ENCODE measurements at regions not wholly inside any gene's neighbourhood (a gene's known extent, or its start where the extent isn't known, plus 50 kb on each side); places are given as distances from the start of the nearest gene placed in this dataset.

DNA sequence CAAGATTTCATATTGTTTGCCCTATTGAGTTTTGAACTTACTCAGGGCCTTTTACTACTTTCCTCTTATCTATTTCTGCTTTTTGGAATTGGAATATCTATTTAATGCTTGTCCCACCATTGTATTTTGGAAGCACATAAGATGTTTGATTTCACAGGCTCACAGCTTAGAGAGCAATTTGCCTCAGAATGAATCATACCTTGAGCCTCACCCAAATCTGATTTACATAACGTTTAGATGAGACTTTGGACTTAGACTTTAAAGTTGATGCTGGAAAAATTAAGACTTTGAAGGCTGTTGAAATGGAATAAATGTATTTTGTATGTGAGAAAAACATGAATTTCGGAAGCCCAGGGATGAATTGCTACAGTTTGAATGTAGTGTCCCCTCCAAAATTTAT is 458.9 kb downstream of the CNTN6 start:
- no peak for DNase-seq (ENCODE audit: low spot score)

DNA sequence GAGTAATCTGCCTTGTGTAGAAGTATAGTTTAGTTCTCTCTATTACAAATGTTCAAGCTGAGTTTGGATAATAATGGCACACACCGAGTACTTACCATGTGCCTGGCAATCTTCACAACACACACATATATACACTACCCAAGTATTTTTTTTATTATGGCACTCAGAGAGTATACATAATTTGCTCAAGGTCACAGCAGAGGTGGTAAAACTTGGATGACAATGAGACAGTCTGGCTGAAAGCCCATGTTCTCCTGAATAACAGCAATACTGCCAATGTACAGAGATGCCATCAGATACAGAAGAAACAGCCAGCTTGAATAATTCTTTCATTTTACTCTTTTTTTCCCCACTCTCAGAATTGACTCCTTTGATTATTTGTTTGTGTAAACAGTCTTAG is 460.0 kb downstream of the CNTN6 start:
- DNase-seq (ENCODE audit: low spot score), result no peak

DNA sequence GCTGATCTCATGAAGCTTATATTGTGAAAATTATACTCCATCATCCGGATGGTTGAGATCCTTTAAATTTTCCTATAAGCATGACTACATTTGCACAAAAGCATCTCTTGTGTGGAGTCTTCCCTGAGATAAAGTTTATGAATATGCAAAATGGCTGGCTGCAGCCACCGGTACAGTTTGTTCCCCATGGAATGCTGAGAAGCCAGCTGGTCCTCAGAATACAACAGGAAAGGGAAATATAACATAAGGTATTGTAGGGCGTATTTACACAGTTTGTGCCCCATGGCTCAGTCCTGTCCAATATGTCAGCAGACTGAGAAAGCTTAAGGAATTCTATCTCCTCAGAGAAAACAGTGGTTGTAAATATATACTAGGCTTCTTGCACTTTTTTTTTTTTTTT is 468.6 kb downstream of the CNTN6 start:
- no peak for DNase-seq (ENCODE audit: low spot score)

DNA sequence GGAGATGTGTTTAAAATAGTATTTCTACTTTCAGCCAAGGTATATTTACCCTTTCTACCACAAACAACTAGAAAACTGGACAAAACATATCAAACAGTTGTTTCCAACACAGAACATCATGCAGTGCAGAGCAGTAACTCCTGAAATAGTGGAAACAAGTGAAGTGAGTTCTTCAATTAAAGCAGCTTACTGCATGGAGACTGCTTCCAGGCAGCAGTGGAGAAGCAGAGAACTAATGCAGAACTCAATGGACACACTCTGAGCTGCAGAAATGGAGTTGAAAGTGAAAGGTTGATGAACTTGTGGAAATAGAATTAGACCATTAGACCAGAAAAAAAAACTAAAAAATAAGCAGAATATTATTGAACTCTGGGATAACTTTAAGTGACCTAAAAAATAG is 478.9 kb downstream of the CNTN6 start:
- DNase-seq (ENCODE audit: low spot score), result no peak

DNA sequence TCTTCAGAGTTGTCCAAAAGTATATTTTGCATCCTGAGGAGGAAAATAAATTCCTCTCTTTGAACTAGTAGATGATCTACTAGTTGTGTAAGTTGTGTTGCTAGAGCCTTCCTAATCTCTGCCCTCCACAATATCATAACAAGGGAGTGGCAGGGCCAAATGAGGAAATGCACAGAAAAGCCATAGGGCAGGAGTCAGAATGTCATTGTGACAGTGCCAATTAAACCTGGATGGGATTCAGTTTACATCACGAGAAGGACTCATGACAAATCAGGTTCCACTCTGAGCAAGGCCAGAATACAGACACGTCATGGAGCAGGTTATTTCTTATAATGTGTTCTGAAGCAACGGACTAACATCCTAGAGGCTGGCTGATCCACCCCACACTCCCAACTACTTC is 483.2 kb downstream of the CNTN6 start:
- no peak for DNase-seq (ENCODE audit: low spot score)

DNA sequence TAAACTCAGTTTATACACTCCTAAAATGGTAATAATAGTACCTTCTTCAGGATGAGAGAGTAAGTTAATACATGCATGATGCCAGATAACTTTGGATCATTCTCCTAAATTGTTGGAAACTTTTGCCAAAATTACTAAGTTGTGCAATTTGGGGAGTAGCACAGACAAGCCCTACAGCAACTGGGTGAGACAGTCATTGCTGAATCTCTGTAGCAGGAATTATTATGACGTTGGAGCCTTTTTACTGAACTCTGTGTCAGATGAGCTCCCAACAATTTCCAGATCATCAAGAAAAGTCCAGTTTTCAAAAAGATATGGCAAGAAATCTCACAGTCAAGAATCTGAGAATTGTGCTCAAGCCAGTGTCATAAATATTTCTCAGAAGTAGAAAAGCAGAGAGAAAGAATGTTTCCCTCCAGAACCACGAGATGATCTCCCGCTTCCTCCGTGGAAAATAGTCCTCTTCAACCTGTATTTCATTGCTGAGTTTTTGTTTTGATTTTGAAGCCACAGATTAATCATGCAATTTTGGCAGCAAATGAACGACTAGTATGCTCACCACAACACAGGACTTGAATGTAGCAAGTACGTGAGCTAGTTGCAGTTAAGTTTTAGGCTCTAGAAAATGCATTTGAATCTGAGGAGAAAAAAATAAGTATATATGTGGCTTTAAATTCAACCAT is 485.4 kb downstream of the CNTN6 start:
- DNase-seq (ENCODE audit: low spot score), result no peak

DNA sequence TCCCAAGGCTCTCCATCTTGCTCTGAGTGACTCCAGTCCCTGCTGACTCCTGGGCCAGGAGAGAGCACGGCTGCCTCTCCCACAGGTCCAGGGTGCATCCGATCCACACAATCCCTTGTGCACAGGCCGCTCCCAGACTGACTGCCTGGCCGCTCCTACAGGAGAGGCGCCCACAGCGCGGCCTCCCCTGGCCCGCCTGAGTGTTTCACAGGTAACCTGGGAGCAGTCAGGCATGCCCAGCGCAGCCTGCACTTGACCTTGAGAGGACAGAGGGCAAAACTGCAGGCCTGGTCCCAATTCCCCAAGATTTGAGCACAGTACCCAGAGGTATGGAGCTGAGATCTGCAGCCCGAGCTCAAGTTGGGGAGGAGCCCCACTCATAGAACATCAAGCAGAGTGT is 490.2 kb downstream of the CNTN6 start:
- no peak for DNase-seq (ENCODE audit: low spot score)

DNA sequence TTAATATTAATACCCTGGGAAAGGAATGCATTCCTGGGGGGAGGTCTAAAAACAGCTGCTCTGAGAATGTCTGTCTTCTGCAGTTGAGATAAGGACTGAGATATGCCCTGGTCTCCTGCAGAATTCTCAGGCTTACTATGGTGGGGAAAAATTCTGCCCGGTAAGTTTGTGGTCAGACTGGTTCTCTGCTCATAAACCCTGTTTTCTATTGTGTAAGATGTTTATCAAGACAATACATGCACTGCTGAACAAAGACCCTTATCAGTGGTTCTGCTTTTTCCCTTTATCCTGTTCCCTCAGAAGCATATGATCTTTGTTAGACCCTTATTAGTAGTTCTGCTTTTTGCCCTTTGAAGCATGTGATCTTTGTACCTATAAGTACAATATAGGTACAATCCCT is 494.6 kb downstream of the CNTN6 start:
- DNase-seq (ENCODE audit: low spot score), result no peak

DNA sequence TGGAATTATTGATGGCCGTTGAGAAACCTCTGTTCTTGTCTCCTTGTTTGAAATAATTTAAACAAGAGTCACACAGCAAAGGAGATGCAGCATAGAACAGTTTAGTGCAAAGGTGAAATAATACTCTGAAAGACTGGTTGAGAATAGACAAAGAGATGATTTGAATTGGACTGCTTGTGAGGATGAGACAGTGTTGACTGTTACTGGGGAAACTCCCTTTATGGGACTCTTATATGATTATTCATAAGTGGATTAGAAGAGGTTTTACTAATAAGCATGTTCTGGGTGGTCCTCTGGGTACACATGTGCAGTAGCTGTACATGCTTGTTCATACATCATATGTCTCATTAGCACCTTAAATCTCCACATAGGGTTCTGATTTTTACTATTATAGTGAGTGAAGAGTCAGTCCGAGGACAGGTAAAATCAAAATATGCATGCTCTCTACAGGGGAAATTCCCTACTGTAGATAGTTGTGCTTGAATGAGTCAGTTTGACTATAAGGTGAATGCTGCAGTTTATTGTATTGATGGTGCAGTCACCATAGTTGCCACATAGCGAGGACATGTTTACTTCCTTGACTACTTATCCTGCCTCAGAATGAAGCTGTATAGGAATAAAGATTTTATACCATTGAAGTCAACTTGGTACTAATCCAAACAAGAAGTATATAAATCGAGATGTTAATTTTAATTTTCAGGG is 498.7 kb downstream of the CNTN6 start:
- DNase-seq (ENCODE audit: low spot score), result no peak

DNA sequence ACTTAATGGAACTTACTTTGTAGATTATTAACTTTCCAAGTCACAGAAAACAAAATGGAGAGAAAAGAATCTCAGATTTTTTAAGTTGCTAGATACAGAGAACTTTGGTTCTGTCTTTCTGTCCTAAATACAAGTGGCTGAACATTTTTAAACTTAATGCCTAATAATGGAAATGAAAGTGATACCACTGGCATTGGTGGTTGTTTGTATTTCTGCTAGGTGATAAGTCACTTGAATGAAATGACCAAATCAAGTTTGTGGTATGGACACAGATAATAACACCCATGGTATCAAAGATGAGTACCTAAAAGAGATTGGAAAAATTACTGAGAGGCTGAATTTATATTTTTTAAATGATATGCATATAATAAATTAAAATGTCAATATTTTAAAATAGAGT is 502.1 kb downstream of the CNTN6 start:
- no peak for DNase-seq (ENCODE audit: low spot score)

DNA sequence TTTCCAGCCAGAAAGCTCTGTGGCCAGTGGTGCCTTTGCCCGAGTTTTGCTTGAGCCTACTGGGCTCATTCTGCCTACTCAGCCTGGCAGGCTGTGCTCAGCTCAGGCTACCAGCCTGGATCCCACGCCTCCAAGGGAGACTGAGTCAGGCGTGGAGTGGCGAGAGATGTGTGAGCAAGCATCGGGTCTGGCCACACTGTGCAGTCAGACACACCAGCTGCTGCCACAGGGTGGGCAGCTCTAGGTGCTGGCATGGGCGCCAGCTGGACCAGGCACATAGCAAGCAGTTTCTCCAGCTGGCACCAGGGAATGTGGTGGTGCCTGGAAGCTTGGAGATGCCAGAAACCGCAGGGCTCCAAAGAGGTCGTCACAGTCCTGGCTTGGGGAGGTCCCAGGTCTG is 498.5 kb upstream of the CNTN4 start:
- no peak for DNase-seq (ENCODE audit: low spot score)

DNA sequence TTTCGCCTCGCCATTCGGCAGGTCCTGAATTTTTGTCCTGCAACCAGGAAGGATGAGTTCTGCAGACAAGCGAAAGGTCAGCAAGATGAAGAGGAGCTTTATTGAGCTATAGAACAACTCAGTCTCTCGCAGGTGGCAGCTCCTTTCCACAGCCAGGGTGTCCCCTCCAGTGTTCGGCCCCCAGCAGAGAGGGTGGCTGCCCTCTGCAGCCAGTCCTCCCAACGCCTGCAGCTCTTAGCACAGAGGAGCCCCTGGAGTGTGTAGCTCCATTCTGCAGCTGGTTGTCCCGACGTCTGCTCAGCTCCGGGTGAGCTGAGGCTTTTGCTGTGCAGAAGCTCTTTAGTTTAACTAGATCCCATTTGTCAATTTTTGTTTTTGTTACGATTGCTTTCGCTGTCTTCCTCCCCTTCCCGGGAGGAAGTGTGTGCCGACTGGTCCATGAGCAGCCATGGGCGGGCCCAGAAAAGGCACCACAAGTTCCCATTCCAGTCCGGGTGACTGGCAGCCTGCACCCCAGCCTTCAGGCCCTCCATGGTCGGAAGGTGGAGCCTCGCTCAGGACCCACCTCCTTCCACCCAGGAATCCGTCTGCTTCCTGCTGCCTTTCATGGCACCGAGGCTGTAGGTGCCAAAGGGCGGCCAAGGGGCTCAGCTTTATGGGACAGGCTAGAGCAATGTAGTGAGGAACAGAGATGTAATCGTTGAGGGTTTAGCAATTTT is 497.8 kb upstream of the CNTN4 start:
- DNase-seq (ENCODE audit: low spot score), result no peak

DNA sequence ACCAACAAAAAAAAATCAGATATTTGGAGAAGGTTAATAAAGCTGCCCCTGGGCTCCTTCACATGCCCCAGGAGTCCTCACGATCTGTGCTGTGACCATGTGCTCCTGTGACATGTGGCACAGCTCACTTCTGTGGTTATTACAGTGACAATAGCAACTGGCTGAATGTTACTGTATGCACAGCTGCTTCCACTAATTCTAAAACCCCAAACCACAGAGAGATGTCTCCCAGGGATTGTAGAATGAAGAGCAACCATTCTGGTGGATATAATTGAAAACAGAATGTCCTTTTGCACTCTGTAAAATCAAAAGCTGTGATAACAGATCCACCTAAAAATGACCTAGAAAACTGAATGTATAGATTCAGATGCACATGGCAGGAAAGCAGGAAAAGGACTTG is 489.2 kb upstream of the CNTN4 start:
- DNase-seq (ENCODE audit: low spot score), result no peak

DNA sequence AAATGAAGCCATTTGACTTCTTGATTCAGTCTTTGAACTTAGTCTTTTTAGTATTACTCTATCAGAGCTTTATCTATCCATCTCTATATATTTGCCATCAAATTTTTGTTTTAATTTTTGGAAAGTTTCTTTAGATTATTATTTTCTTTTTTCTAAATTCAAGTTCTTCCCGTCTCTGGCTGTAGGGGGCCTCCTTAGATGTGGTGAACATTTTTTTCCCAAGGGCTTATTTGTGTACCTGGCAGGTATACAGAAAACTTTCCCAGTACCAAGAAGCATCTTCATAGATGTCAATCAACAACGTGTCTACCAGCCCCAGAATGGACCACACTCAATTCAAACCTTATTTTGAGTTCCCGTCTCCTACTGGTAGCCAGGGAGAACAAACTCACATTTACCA is 486.8 kb upstream of the CNTN4 start:
- no peak for DNase-seq (ENCODE audit: low spot score)

DNA sequence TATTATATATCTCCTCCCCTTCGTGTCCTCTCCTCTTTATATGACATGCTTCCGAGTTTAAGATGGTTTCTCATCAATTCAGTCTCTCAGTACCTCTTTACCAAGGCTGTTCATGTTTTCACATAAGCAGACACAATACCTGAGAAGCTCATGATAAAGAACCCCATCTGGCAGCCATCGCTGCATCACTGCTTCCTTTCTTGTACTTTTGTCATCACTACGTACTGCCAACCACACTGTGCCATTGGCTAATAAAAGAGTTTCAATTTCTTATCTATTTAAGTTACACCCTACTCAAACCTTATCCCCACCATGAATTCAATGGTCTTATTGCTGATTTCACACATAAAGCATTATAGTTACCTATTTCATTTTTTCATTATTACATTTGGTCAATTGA is 484.7 kb upstream of the CNTN4 start:
- no peak for DNase-seq (ENCODE audit: low spot score)

DNA sequence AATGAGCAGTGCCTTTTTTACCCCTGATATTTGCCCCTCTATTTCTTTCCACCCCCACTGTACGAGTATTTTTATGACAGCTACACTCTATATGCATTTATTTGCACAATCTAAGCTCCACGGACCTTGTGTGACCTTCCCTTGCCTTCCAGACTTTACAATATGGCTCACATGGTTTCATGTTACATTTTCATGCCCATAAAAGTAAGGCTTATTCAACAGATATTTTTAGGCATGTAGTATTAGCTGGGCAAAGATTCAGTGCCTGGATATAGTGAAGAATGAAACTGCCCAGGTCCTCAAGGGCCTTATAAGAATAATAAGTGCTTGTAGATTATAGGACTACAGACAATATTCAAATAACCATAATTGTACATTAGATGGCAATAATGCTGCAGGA is 481.9 kb upstream of the CNTN4 start:
- no peak for DNase-seq (ENCODE audit: low spot score)

DNA sequence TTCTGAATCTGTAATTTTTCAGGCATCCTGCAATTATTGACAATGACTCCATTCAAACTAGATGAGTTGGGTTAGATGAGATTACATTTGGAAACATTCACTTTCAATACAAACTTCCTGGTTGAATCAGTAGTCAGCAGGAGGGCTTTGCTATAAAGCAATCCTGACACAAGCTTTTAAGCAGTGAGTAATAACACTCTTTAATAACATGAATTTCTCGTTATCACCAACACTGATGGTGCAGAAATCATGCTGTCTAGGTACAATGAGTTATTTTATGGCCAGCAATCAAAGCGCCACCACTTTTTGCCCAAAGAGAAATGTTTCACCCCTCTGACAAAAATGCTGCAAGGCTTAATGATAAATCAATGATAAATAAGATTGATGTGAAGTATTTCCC is 474.8 kb upstream of the CNTN4 start:
- no peak for DNase-seq (ENCODE audit: low spot score)

DNA sequence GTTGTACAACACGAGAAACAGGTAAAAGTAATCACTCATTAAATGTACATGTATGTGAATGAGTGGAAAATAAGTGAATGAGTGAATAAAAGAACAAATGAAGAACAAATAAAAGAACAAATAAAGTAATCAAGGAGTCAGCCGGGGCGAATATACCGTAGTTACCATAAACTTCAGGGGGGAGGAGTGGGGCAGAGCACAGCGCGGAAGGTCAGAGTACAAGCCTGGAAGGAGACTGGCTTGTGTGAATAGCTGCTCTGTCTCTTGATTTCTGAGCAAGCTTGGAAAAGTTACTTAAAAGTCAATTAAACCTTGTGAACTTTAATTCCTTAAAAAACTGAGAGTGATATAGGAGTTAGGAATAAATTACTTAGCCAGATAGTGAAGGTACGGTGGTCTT is 466.5 kb upstream of the CNTN4 start:
- no peak for DNase-seq (ENCODE audit: low spot score)

DNA sequence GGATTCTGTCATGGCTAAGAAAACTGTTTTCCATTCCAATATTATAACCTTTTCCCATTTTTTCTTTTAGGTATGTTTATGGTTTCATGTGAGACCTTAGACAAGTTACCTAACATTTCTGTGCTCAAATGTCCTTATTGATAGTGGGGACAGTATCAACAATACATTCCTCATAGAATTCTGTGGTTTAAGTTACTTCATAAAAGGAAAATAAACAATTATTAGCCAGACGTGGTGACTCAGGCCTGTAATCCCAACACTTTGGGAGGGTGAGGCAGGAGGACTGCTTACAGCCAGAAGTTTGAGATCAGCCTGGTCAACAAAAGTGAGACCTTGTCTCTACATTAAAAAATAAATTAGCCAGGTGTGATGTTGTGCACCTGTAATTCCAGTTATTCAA is 436.8 kb upstream of the CNTN4 start:
- DNase-seq (ENCODE audit: low spot score), result no peak

DNA sequence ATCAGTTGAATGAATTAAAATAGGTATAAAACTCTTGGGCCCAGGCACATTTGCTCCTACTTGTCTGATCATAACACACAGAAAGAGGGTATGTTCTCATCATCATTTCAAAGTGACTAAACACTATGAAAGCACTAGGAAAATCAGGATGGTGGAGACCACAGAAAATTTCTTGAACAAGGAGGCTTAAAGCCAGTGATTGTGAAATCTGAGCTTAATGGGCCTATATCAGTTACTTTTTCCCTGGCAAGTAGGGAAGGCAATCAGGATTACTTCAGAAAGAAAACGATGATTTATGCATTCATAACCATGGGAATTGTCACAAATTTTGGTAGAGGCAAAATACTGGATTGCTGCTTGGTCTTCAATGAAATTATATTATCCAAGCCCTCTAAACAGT is 434.4 kb upstream of the CNTN4 start:
- no peak for DNase-seq (ENCODE audit: low spot score)

DNA sequence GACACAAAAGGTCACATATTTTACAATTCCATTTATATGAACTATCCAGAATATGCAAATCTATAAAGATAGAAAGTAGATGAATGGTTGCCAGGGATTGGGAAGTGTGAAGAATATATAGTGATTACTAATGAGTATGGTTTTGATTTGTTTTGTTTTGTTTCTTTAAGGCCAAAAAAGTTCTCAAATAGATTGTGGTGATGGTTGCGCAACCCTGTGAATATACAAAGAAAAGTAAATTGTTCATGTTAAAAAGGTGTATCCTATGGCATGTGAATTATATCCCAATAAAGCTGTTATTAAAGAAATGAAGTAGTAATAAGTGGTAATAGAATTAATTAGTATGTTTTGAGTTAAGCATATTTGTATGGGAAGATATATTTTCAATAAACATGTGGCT is 431.8 kb upstream of the CNTN4 start:
- no peak for DNase-seq (ENCODE audit: low spot score)

DNA sequence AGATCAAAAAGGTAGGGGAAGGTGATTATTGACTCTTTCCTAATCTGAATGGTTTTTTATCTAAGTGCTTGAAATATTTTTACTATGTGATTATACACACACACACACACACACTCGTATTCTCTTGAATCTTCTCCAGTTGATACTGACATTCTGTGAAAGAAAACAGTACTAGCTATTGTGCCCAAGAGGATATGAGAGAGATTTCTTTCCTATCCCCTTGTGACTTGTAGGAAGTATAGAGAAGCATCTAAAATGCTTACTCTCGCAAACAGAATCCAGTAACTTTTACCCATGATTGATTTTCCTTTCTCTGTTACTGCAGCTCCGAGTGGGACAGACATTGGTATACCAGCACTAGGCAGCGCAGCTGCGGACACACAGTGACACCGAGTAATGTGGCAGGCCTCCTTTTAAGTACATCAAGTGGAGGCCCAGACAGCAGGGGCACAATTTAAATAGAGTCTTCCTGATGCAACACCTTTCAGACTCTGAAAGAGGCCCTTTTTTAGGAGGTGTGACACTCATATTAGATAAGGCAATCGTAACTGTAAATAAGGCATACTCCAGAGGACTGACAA is 421.0 kb upstream of the CNTN4 start:
- DNase-seq (ENCODE audit: low spot score), result no peak

DNA sequence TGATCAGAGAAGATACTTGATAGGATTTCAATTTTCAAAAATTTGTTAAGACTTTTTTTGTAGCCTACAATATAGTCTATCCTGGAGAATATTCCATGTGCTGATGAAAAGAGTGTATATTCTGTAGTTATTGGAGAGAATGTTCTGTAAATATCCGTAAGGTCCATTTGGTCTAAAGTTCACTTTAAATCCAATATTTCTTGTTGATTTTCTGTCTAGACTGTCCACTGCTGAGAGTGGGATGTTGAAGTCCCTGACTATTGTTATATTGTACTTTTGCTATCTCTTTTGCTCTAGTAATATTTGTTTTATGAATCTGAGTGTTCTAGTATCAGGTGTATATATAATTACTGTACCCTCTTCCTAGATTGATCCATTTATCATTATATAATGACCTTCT is 406.2 kb upstream of the CNTN4 start:
- DNase-seq (ENCODE audit: low spot score), result no peak
